Stimulated activated CD4-positive, alpha-beta T cell treated with anti-CD3 and anti-CD28 coated beads, Interleukin-2, amount 100 ng/mL, for 24 hours (primary cell): ENCODE measurements at regions not wholly inside any gene's neighbourhood (a gene's known extent, or its start where the extent isn't known, plus 50 kb on each side); places are given as distances from the start of the nearest gene placed in this dataset.
"Not testable (repeated sequence)": the region's sequence is repeated elsewhere in the genome, so short reads cannot be mapped to it uniquely, and the experiment has no call there.

Experiments
- DNase-seq, 2 donors: peaks; one replicate each; pipeline ENCODE4 v3.0.0-alpha.2; 2020

DNA sequence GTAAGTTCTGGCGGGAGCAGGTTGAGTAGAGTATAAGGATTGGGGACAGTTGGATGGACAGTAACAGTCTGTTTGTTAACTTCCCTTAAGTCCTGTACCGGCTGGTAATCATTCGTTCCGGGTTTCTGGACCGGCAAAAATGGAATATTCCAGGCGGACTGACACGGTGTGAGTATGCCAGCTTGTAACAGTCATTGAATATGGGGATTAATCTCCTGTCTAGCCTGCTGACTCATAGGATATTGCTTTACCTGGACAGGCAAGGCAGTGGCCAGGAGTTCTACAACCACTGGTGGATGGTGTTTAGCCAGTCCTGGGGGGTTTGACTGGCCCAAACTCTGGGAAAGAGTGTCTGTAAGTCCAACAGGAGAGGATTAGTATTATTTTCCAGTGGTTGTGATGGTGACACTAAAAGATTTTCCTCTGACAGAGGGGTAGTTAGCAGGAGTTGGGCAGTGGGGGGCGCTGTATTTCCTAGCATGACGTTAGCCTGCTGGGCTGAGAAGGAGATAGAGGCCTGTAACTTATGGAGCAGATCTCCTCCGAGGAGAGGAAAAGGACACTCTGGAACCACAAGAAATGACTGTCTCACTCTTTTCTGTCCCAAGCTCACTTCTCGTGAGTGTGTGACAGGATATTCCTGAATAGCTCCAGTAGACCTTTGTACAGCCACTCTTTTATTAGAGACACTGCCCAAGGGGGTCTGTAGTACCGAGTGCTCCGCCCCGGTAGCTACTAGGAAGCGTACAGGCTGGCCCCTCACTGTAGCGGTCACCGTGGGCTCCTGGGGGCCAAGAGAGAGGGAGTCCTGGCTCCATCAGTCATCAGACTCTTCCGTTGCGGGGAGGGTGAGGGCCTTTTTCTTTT, 152.2 kb downstream of the TRIM27 start:
- DNase-seq, result no peak

DNA sequence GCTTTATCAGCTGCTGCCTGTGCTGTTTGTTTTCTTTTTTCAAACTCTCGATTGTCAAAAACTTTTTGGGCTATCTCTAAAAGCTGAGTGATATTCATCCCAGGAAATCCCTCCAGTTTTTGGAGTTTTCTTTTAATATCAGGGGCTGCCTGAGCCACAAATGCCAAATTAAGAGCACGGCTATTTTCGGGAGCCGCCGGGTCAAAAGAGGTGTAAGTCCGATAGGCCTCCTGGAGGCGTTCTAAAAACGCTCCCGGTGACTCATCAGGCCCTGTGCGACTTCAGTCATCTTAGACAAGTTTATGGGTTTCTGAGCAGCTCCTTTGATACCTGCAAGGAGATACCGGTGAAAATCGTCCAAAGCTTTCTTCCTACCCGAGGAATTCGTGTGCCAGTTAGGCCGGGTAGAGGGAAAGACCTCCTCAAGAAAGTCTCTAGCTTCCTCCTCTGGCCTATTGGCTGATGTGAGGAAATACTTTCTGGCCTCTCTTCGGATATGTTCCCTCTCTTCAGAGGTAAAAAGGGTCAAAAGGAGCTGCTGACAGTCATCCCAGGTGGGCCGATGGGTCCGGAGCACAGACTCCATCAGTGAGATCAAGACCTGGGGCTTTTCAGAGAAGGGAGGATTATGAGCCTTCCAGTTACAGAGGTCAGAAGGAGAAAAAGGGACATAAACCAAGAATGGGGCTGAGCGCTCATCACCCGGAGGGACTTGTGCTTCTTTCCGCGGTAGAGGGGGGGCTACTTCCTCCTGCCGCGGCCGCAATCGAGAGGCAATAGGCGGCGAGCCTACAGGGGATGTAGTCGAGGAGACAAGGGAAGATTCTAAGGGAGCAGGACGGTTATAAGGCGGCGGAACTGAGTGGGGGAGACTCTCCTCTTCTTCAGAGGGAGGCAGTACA, 151.1 kb downstream of the TRIM27 start:
- DNase-seq, result no peak

GRCh38 chr6:28774292-28775051, 149.3 kb downstream of the TRIM27 start:
- no peak for DNase-seq

- no peak for DNase-seq
These were observed 148.8 kb downstream of the TRIM27 start for GRCh38 chr6:28775052-28775376.

DNA sequence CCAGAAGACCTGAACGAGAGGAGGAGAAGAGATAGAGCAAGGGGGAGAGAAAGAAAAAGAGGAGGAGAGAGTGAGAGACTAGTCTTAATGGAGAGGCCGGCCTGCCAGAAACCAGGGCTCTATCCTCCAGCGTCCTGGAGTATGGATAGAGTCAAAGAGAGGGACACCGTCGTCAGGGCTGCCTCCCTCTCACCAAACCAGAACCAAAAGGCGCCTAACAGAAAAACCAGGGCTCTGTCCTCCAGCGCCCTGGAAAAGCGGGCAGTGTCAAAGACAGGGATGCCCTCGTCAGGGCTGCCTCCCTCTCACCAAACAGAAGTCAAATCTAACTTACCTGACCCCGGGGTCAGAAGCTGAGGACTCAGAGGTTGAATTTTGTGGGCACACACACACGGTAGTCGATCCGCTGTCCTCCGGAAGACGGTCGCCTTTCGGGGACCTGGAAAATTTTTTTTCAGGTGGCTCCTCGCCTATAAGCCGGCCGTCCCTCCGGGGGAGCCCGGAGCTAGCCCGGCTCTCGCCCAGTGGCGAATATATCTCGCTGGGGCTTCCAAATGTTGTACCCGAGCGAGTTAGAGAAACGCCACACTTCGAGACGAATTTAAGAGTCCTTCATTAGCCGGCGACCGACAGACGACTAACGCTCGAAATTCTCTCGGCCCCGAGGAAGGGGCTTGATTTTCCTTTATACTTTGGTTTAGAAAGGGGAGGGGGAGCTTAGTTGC, 148.2 kb downstream of the TRIM27 start:
- DNase-seq, result no peak

- no peak for DNase-seq
These were observed 147.3 kb downstream of the TRIM27 start for GRCh38 chr6:28776269-28777146.

- DNase-seq, result no peak
These were observed 146.7 kb downstream of the TRIM27 start for GRCh38 chr6:28777147-28777461.

- DNase-seq, result no peak
These were observed 141.6 kb downstream of the TRIM27 start for GRCh38 chr6:28782113-28782673.

GRCh38 chr6:28785962-28786679, 137.7 kb downstream of the TRIM27 start:
- DNase-seq, result no peak

- peak in 1 of 2 donors; percentile 67 for DNase-seq
These were observed 134.2 kb downstream of the TRIM27 start for GRCh38 chr6:28789553-28790083.

DNA sequence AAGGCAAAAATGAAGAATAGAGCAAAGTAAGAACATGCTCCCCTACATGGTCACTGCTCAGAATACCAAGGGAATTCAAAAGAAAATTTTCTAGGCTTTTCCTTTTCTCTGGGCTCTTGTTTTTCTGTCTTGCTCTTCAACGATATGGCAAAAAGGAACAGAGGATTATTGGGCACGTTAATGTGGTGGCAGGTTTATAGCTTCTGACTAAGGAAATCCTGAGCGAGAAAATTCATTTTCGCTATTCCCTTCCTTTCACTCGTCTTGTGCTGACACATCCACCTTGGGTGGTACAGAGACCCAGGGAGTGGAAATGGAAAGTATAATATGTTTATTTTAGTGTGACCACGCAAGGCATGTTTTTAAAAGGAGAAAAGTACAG, 132.8 kb downstream of the TRIM27 start:
- DNase-seq, result no peak

- no peak for DNase-seq
These were observed 129.4 kb downstream of the TRIM27 start for GRCh38 chr6:28794175-28795002.

- not testable (repeated sequence) for DNase-seq
These were observed 123.1 kb downstream of the TRIM27 start for GRCh38 chr6:28800647-28801046.

GRCh38 chr6:28802417-28803336, 121.1 kb downstream of the TRIM27 start:
- DNase-seq, result peak in 1 of 2 donors; percentile 56

DNA sequence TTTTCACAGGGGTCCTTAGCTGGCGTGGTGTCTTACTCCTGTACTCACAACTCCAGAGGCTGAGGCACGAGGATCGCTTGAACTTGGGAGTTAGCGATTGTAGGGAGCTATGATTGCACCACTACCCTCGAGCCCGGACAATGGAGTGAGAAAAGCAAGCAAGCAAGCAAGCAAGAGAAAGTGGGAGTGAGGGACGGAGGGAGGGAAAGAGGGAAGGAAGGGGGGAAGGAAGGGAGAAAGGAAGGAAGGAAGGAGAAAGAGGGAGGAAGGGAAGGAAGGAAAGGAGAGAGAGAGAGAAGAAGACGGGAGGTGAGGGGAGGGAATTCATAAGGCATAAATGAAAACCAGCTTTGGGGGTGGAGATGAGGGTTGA, 120.5 kb downstream of the TRIM27 start:
- no peak for DNase-seq

- DNase-seq, result peak; percentile 30 to 68
These were observed 116.0 kb downstream of the TRIM27 start for GRCh38 chr6:28807682-28808280.

DNA sequence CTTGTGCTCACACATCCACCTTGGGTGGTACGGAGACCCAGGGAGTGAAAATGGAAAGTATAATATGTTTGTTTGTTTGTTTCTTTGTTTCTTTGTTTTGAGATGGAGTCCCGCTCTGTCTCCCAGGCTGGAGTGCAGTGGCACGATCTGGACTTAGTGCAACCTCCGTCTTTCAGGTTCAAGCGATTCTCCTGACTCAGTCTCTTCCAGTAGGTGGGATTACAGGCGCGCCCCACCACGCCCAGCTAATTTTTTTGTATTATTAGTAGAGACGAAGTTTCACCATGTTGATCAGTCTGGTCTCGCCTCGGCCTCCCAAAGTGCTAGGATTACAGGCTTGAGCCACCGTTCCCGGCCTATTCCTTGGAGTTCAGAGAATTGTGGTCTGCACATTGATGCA, 115.4 kb downstream of the TRIM27 start:
- no peak for DNase-seq
